ENCODE measurements at regions not wholly inside any gene's neighbourhood (a gene's known extent, or its start where the extent isn't known, plus 50 kb on each side); places are given as distances from the start of the nearest gene placed in this dataset.
"Not testable (repeated sequence)": the region's sequence is repeated elsewhere in the genome, so short reads cannot be mapped to it uniquely, and the experiment has no call there.

GRCh38 chr1:199083680-199084079 is 444.8 kb downstream of the PTPRC start:
- no peak overlapping the region for H3K4me3 ChIP-seq
- H3K4me1 ChIP-seq (ENCODE audit: control insufficient read depth in 1 of 2, low read depth in 2 of 2), result no peaks in the 10 kb centered on the region
- DNase-seq (ENCODE audit: low spot score), result no peak
- no peaks in the 10 kb centered on the region for H3K36me3 ChIP-seq
- ATAC-seq (ENCODE audit: insufficient number of reproducible peaks, low FRiP score, low read depth), result no peak
- H3K9me3 ChIP-seq, result no peaks in the 10 kb centered on the region
- H3K27ac ChIP-seq, result no peak overlapping the region
- no peaks in the 10 kb centered on the region for H3K27me3 ChIP-seq (replicated peaks; ENCODE audit: insufficient read depth)
- no peak for TF ChIP-seq CTCF (IDR thresholded peaks at IDR 0.05)

GRCh38 chr1:199084293-199084692 is 445.5 kb downstream of the PTPRC start:
- Histone ChIP-seq H3K4me1 (ENCODE audit: control insufficient read depth in 1 of 2, low read depth in 2 of 2) (no peaks in the 10 kb centered on the region), H3K4me3 (no peak overlapping the region), H3K9me3 (no peaks in the 10 kb centered on the region), H3K27me3 (replicated peaks; ENCODE audit: insufficient read depth) (no peaks in the 10 kb centered on the region), H3K27ac (no peak overlapping the region), H3K36me3 (no peaks in the 10 kb centered on the region)
- no peak for DNase-seq (ENCODE audit: low spot score)
- TF ChIP-seq CTCF (IDR thresholded peaks at IDR 0.05), result no peak
- ATAC-seq (ENCODE audit: insufficient number of reproducible peaks, low FRiP score, low read depth), result no peak

GRCh38 chr1:199085903-199086302 is 447.1 kb downstream of the PTPRC start:
- H3K36me3 ChIP-seq, result no peaks in the 10 kb centered on the region
- H3K4me1 ChIP-seq (ENCODE audit: control insufficient read depth in 1 of 2, low read depth in 2 of 2), result no peaks in the 10 kb centered on the region
- H3K9me3 ChIP-seq, result no peaks in the 10 kb centered on the region
- no peak overlapping the region for H3K27ac ChIP-seq
- no peaks in the 10 kb centered on the region for H3K27me3 ChIP-seq (replicated peaks; ENCODE audit: insufficient read depth)
- TF ChIP-seq CTCF (IDR thresholded peaks at IDR 0.05), result no peak
- DNase-seq (ENCODE audit: low spot score), result no peak
- no peak overlapping the region for H3K4me3 ChIP-seq
- no peak for ATAC-seq (ENCODE audit: insufficient number of reproducible peaks, low FRiP score, low read depth)

GRCh38 chr1:199087144-199087543 is 448.3 kb downstream of the PTPRC start:
- Histone ChIP-seq H3K36me3 (no peaks in the 10 kb centered on the region), H3K9me3 (no peaks in the 10 kb centered on the region), H3K4me3 (no peak overlapping the region), H3K4me1 (ENCODE audit: control insufficient read depth in 1 of 2, low read depth in 2 of 2) (no peaks in the 10 kb centered on the region), H3K27ac (no peak overlapping the region), H3K27me3 (replicated peaks; ENCODE audit: insufficient read depth) (no peaks in the 10 kb centered on the region)
- ATAC-seq (ENCODE audit: insufficient number of reproducible peaks, low FRiP score, low read depth), result no peak
- no peak for DNase-seq (ENCODE audit: low spot score)
- TF ChIP-seq CTCF (IDR thresholded peaks at IDR 0.05), result no peak

GRCh38 chr1:199089393-199090122 is 450.7 kb downstream of the PTPRC start:
- Histone ChIP-seq H3K27ac (no peak overlapping the region), H3K4me3 (no peak overlapping the region), H3K36me3 (no peaks in the 10 kb centered on the region), H3K4me1 (ENCODE audit: control insufficient read depth in 1 of 2, low read depth in 2 of 2) (no peaks in the 10 kb centered on the region), H3K27me3 (replicated peaks; ENCODE audit: insufficient read depth) (no peaks in the 10 kb centered on the region), H3K9me3 (no peaks in the 10 kb centered on the region)
- TF ChIP-seq CTCF (IDR thresholded peaks at IDR 0.05), result no peak
- ATAC-seq (ENCODE audit: insufficient number of reproducible peaks, low FRiP score, low read depth) (no peak), DNase-seq (ENCODE audit: low spot score) (no peak)

GRCh38 chr1:199095628-199096027 is 456.8 kb downstream of the PTPRC start:
- H3K4me3 ChIP-seq; H3K36me3 ChIP-seq; H3K27me3 ChIP-seq (replicated peaks; ENCODE audit: insufficient read depth); ATAC-seq (ENCODE audit: insufficient number of reproducible peaks, low FRiP score, low read depth); H3K27ac ChIP-seq; H3K9me3 ChIP-seq; DNase-seq (ENCODE audit: low spot score); H3K4me1 ChIP-seq (ENCODE audit: control insufficient read depth in 1 of 2, low read depth in 2 of 2): not testable (repeated sequence)

Measured in thoracic aorta (tissue), 2 donors.